Breast epithelium (tissue), 4 donors: ENCODE measurements at regions not wholly inside any gene's neighbourhood (a gene's known extent, or its start where the extent isn't known, plus 50 kb on each side); places are given as distances from the start of the nearest gene placed in this dataset.

ENCODE experiments used
- DNase-seq, 2 donors: peaks; one replicate each; pipeline ENCODE4 v3.0.0-alpha.2; 2019; ENCODE audit warnings: low spot score in 2 of 2
- H3K27ac ChIP-seq, 2 donors: fragments of 200-600 bp; sonication (generic) in 1 of 2; one replicate each; pipeline ENCODE4 v1.5.1; 2016 to 2019; ENCODE audit warnings: mild to moderate bottlenecking in 1 of 2
- H3K27me3 ChIP-seq, 2 donors: fragments of 200-600 bp; sonication (generic) in 1 of 2; one replicate each; pipeline versions ENCODE4 v1.5.1 to v1.6.0; 2017 to 2019; ENCODE audit warnings: control low read depth in 1 of 2, mild to moderate bottlenecking in 1 of 2
- H3K36me3 ChIP-seq: fragments of 200-600 bp; one replicate; pipeline ENCODE4 v1.5.1; 2019
- H3K4me1 ChIP-seq, 2 donors: fragments of 200-600 bp; sonication (generic); one replicate each; pipeline ENCODE4 v1.5.1; 2016 to 2019; ENCODE audit warnings: control low read depth in 1 of 2
- H3K4me3 ChIP-seq, 3 donors: fragments of 200-600 bp; sonication (generic); 1 replicate in 2 of 3; 2 replicates in 1 of 3; pipeline ENCODE4 v1.5.1; 2016 to 2019; ENCODE audit warnings: mild to moderate bottlenecking in 3 of 3, moderate library complexity in 2 of 3
- H3K9me3 ChIP-seq, 2 donors: fragments of 200-600 bp; sonication (generic) in 1 of 2; one replicate each; pipeline ENCODE4 v1.5.1; 2016 to 2019; ENCODE audit warnings: control low read depth in 1 of 2
- POLR2A ChIP-seq: fragments of 450-650 bp; IDR thresholded peaks from one replicate; pipeline ENCODE4 v1.6.1; 2016; ENCODE audit warnings: antibody characterized with exemption, mild to moderate bottlenecking, moderate library complexity
- POLR2AphosphoS5 ChIP-seq, 3 donors: sonication (generic); formaldehyde crosslinking; IDR thresholded peaks; one replicate each; pipeline ENCODE4 v1.6.1; 2017; ENCODE audit warnings: antibody characterized with exemption in 3 of 3
- intact Hi-C: fragments of 100-400 bp; cut with DNase I; formaldehyde crosslinking; loops from one replicate; pipeline ENCODE4 v1.15.1; 2023; ENCODE audit warnings: low total_unique reads
- TF ChIP-seq, protein P1 (sequence below), 3 donors: fragments of 450-650 bp; IDR thresholded peaks; one replicate each; pipeline ENCODE4 v1.5.1; 2016 to 2017; ENCODE audit warnings: antibody characterized with exemption in 3 of 3, mild to moderate bottlenecking in 3 of 3, moderate library complexity in 3 of 3

DNA sequence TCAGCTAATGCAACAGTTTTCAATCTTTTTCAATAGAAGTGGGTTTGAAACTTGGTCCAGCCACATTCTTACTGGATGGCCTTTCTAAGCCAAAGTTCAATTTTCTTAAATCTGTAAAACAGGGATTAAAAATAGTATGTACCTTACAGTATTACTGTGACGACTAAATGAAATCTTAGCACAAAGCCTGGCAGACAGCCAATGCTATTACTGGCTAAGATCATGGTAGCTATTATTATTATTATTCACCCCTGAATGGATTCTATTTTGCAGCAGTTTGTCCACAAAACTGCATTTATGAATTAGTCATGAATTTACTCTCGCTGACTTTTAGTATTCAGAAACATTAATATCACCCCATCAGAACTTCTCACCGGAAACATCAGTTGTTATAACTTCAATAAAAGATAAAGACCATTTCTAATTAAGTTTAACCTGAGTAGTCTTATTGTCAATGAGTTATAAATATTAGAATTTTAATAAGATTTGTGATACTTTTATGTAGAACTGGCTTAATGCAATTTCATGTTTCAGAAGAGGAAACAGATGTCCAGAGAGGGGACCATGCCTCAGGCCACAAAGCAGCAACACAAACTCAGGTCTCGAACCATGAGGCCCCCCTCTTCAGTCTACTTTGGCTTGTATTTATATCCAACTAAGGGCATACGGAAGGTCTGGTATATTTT is 468.2 kb downstream of the ARHGEF28 start:
- DNase-seq, result no peak
- H3K27ac ChIP-seq, result no peak overlapping the region
- no peaks in the 10 kb centered on the region for H3K4me1 ChIP-seq
- no peaks in the 10 kb centered on the region for H3K27me3 ChIP-seq
- intact Hi-C loops, result no loop called here
- H3K4me3 ChIP-seq, result no peak overlapping the region
- H3K36me3 ChIP-seq, result no peaks in the 10 kb centered on the region
- TF ChIP-seq, protein P1, sequence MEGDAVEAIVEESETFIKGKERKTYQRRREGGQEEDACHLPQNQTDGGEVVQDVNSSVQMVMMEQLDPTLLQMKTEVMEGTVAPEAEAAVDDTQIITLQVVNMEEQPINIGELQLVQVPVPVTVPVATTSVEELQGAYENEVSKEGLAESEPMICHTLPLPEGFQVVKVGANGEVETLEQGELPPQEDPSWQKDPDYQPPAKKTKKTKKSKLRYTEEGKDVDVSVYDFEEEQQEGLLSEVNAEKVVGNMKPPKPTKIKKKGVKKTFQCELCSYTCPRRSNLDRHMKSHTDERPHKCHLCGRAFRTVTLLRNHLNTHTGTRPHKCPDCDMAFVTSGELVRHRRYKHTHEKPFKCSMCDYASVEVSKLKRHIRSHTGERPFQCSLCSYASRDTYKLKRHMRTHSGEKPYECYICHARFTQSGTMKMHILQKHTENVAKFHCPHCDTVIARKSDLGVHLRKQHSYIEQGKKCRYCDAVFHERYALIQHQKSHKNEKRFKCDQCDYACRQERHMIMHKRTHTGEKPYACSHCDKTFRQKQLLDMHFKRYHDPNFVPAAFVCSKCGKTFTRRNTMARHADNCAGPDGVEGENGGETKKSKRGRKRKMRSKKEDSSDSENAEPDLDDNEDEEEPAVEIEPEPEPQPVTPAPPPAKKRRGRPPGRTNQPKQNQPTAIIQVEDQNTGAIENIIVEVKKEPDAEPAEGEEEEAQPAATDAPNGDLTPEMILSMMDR (IDR thresholded peaks at IDR 0.05), result no peak
- no peak for TF ChIP-seq POLR2A
- no peak for TF ChIP-seq POLR2AphosphoS5 (IDR thresholded peaks at IDR 0.05)
- peaks cover 0 to 2% of the 10 kb centered on the region in 2 donors for H3K9me3 ChIP-seq

DNA sequence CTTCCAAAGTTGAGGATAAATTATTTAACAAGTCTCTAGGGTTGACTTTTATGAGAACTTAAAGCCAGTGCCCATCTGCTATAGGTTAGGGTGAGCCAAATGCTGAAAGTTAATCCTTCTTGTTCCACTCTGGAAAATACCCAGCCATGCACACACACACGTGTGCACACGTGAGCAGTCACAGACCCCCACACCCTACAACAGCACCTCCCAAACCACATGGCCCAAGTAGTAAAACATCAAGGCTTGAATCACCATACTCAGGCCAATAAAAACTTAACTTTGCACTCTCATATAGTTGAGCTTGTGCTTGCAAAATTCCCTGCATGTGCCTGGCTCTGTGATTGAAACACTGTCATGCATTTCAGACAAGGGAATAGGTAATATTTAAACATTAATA is 467.6 kb downstream of the ARHGEF28 start:
- no peaks in the 10 kb centered on the region for H3K36me3 ChIP-seq
- H3K27ac ChIP-seq, result no peak overlapping the region
- TF ChIP-seq POLR2A (no peak), POLR2AphosphoS5 (IDR thresholded peaks at IDR 0.05) (no peak)
- TF ChIP-seq, protein P1 (IDR thresholded peaks at IDR 0.05), result no peak
- intact Hi-C loops, result no loop called here
- no peak overlapping the region for H3K4me3 ChIP-seq
- no peaks in the 10 kb centered on the region for H3K4me1 ChIP-seq
- no peaks in the 10 kb centered on the region for H3K27me3 ChIP-seq
- no peaks in the 10 kb centered on the region for H3K9me3 ChIP-seq
- no peak for DNase-seq

DNA sequence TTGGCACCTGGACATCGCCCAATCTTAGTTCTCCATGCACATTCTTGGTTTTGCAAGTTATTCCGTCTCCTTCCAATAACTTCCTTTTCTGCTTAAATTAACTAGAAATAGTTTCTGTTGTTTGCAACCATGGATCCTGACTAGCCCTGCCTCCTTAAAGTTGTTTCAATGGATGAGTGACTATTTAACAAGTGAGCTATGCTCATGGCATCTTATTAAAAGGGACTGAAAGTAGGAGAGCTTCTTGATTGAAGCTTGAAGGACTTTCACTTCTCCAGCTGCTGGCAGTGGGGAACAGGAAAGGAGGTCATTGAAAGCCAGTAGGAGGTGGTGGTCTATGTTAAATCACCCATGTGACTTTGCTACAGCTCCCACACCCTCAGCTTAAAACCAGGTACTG is 466.8 kb downstream of the ARHGEF28 start:
- DNase-seq, result no peak
- Histone ChIP-seq H3K27ac (no peak overlapping the region), H3K36me3 (no peaks in the 10 kb centered on the region), H3K27me3 (no peaks in the 10 kb centered on the region), H3K4me3 (no peak overlapping the region), H3K9me3 (no peaks in the 10 kb centered on the region), H3K4me1 (no peaks in the 10 kb centered on the region)
- intact Hi-C loops, result no loop called here
- TF ChIP-seq, protein P1 (IDR thresholded peaks at IDR 0.05), result no peak
- TF ChIP-seq POLR2A (no peak), POLR2AphosphoS5 (IDR thresholded peaks at IDR 0.05) (no peak)

DNA sequence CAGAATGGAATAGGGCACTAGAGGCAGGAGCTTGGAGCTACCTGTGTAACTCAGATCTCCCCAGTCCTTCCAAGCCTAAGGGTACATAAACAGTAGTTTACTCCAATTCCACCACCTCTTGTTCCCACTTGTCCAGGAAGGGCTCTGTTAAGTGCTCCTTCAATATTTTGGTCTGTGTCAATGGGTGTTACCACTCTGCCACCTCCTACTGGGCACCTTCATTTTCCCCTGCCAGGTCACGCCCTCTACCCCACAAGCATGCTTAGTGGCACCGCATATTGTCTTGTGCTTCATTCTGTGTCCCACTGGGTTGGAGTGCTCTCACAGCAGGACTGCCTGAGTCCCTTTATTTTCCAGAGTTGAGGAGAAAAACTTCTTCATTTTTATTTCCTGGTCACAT is 459.8 kb downstream of the ARHGEF28 start:
- H3K36me3 ChIP-seq, result no peaks in the 10 kb centered on the region
- TF ChIP-seq POLR2AphosphoS5 (IDR thresholded peaks at IDR 0.05) (no peak), POLR2A (no peak)
- TF ChIP-seq, protein P1 (IDR thresholded peaks at IDR 0.05), result no peak
- H3K27me3 ChIP-seq, result no peaks in the 10 kb centered on the region
- no peak overlapping the region for H3K27ac ChIP-seq
- no peaks in the 10 kb centered on the region for H3K9me3 ChIP-seq
- H3K4me1 ChIP-seq, result no peaks in the 10 kb centered on the region
- DNase-seq, result no peak
- intact Hi-C loops, result no loop called here
- H3K4me3 ChIP-seq, result no peak overlapping the region

DNA sequence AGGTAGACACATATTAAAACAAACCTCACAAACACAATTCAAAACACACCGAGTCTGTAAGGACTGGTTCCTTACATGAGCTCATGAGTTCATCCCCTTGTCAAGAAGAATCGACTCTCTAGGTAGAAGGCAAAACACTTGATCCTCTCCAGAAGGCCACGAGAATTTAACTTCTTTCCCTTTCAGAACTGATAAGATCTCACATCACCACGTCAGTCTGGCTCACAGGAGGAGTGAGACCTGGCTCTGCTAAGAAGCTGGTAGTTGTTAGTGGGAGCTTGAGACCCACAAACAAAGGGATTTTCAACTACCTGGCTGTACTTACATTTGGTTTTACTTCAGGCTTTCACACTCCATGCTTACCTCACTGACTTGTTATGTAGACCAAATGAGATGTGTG is 459.2 kb downstream of the ARHGEF28 start:
- no peak for TF ChIP-seq POLR2A
- TF ChIP-seq, protein P1 (IDR thresholded peaks at IDR 0.05), result no peak
- TF ChIP-seq POLR2AphosphoS5 (IDR thresholded peaks at IDR 0.05), result no peak
- intact Hi-C loops, result no loop called here
- H3K36me3 ChIP-seq, result no peaks in the 10 kb centered on the region
- no peaks in the 10 kb centered on the region for H3K9me3 ChIP-seq
- no peaks in the 10 kb centered on the region for H3K4me1 ChIP-seq
- H3K27ac ChIP-seq, result no peak overlapping the region
- no peak for DNase-seq
- no peak overlapping the region for H3K4me3 ChIP-seq
- no peaks in the 10 kb centered on the region for H3K27me3 ChIP-seq
